ENCODE measurements at regions not wholly inside any gene's neighbourhood (a gene's known extent, or its start where the extent isn't known, plus 50 kb on each side); places are given as distances from the start of the nearest gene placed in this dataset.
"Not testable (repeated sequence)": the region's sequence is repeated elsewhere in the genome, so short reads cannot be mapped to it uniquely, and the experiment has no call there.

DNA sequence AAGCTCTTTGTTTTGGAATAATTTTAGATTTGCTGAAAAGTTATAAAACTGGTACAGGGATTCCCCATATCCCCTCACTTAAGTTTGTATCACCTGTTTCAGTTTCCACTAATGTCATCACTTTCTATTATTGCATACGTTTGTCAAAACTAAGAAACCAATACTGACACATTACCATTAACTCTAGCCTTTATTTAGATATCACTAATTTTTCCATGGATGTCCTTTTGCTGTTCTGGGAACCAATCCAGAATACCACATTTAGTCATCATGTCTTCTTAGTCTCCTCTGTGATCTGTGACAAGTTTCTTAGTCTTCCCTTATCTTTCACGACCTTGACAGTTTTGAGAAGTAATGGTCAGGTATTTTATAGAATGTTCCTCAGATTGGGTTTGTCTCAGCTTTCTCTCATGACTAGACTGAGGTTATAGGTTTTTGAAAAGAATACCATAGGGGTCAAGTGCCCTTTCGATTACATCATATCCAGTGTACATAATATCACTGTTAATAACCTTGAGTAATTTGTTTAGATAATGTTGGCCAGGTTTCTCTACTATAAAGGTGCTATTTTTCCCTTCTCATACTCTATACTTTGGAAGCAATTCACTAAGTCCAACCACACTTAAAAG lies 51.9 kb upstream of the NMUR2 start:
- no peak for DNase-seq

DNA sequence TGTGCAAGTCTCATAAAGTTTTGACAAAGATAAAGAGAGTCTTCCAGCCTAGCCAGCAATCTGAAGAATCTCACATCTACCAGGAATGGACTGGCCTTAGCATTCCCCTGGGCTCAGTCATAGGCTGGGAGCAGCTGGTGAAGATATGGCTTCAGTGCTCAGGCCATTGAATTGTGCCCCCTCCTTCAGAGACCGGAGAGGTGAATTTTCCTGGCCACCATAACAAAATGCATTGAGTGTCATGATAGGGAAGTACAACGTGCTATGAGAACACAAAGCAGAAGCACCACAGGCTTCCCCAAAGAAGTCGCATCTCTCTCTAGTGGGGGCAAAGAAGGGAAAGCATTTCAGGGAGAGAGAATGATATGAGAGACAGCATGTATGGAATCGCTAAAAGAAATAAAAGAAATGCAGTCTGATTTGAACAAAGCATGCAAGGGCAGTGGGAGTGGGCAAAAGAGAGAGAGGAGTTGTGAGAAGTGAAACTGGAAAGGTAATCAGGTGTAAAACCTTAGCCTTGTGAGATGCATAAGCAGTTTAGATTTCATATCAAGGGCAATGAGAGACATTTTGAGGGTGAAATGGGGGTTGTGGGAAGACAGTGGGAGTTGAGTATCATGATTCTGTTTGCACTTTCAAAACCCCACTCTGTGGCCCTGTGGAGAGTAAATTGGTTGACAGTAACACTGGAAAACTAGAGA lies 57.1 kb upstream of the NMUR2 start:
- DNase-seq, result no peak

DNA sequence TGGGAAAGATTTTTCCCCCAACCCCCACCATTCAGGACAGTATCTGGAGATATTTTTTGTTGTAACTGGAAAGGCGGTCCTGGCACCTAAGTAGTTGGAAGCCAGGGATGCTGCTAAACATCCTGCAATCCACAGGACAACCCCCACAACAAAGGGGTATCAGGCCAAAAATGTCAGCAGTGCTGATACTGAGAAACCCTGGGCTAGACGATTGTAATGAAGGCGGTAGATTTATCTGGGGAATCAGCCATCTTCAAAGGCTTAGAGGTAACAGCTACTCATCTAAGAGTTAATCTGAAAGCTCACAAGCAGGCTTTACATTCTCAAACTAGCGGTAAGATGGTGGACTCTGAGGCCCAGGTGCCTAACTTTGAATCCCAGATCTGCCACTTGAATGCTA lies 59.0 kb upstream of the NMUR2 start:
- no peak for DNase-seq

DNA sequence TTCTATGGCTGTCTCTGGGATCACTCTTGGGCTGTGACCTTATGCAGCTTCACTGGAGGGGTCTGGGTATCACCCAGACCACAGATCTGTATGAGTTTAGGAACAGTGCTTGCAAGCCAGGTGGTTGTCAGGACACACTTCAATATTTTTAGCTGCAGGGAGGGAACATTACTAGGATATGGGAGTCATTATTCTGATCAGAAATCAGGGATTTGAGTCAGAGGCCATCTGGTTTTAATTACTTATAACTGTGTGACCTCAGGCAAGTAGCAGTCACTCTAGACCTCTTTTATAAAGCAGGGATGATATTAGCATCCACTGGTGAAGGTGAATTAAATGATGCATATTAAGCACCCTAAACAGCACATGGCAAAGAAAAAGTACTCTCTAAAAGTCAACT lies 60.1 kb upstream of the NMUR2 start:
- no peak for DNase-seq

DNA sequence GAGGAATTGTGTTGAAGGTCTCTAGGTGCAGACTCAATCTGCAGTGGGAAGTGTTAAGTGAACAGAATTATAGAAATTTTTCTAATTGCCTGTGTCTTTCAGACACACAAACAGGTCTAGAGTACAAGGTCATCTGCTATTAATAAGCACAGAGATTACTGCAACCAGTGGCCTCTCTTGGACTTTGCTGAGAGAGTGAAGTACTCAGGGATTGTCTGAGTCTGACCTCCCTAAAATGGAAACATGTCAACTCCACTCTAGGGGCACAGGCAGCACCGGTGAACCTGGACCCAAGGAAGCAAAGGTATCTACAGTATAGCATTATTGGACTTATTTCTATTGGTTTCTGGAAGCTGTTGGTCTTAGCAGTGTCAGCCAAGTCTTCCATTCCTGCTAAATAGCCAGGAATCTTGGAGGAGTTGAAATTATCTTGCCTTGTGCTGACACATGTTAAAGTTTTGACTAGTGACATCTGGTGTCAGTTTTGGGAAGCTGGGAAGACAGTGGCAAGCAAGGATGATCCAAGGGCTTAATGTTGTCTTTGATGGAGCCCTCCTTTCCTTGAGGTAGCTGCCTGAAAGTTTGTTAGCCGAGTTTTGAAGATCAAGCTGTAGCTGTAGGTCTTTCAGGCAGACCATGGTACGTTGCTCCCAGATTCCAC lies 61.1 kb upstream of the NMUR2 start:
- DNase-seq, result no peak

DNA sequence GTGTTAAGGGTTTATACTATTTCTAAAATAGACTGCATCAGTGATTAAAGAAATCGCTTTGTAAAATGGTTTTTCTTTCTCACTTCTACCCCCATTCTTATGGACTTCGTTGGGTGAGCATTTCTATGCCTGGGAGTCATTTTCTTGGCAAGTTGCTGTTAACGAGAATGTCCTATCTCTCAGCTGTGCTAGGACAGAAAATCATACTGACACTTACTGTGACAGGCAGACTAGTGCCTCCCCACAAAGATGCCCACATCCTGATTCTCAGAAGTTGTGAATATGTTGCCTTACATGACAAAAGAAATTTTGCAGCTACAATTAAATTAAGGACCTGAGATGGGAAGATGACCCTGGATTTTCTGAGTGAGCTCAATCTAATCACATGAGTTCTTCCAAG lies 65.1 kb upstream of the NMUR2 start:
- no peak for DNase-seq

DNA sequence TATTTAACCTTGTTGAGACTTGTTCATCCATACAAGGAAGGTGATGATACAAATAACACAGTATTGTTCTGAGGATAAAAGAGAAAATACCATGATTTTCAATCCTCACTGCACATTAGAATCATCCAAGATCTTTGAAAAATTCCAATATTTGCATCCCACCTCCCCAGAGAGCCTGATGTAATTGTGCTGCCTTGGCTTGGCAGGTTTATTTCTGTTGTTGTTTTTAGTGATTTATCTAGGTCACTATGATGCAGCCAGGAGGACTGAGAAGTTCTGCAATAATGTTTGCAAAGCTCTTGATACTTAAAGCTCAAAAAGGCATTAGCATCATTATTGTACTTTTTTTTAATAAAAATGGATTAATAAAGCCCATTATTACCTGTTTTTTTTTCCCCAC lies 67.0 kb upstream of the NMUR2 start:
- DNase-seq, result no peak

DNA sequence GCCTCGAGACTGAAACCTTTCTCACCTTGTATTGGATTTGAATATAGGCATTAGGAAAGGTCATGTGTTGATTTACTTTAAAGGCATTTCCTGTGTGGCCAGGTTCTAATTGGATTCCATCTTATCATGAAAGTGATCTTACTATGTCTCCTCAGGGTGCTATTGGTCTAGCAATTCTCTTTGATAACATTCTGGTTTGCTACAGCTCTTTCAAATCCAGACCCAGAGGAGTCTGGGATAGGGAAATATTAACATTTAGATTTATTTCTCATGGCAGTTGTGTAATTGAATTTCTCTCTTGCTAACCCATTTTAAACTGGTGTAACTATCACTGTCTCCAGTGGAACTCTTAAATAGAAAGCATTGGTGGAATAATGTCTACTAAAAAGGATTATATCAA lies 69.9 kb upstream of the NMUR2 start:
- no peak for DNase-seq

DNA sequence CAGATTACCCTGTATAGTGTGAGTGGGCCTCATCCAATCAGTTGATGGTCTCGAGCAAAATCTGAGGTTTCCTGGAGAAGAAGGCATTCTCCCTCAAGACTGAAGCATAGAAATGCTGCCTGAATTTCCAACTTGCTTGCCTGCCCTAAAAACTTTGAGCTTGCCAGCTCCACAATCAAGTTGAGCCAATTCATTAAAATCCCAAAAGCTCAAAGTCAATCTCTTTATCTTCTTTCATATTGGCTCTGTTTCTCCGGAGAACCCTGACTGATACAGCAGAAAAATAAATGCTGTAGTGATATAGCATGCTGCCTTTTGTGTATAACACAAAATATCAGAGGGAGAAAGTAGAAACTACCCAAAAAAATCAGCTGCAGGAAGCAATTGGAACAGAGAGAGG lies 72.5 kb upstream of the NMUR2 start:
- no peak for DNase-seq

DNA sequence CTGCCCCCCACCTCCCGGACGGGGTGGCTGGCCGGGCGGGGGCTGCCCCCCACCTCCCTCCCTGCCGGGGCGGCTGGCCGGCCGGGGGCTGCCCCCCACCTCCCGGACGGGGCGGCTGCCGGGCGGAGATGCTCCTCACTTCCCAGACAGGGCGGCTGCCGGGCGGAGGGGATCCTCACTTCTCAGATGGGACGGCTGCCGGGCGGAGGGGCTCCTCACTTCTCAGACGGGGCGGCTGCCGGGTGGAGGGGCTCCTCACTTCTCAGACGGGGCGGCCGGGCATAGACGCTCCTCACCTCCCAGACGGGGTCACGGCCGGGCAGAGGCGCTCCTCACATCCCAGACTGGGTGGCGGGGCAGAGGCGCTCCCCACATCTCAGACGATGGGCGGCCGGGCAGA lies 74.8 kb upstream of the NMUR2 start:
- DNase-seq, result not testable (repeated sequence)

DNA sequence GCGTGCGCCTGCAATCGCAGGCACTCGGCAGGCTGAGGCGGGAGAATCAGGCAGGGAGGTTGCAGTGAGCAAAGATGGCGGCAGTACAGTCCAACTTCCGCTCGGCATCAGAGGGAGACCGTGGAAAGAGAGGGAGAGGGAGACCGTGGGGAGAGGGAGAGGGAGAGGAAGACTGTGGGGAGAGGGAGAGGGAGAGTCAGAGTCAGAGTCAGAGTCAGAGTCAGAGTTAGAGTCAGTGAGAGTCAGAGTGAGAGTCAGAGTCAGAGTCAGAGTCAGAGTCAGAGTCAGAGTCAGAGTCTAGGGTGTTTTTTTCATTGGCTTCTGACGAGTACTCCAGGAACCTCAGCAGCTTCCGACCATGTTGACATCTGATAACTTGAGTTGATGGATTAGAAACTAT lies 75.6 kb upstream of the NMUR2 start:
- not testable (repeated sequence) for DNase-seq

DNA sequence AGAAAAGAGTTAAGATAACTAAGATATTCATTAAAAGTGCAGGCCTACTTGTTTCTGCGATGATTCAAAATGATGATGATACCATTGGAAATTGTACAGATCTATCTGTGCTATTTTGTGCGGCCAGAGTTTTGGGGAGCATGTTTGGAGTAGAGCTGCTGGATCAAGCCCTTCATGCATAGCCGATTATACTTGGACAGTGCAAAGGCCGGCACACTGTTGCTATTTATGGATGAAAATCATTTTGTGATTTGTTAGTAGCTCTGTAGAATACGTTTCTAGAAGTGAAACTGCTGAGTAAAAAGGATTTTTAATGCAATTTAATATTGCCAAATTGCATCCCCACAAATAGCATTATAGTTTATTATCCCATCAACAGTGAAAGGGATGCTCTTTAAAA lies 82.1 kb upstream of the NMUR2 start:
- no peak for DNase-seq

DNA sequence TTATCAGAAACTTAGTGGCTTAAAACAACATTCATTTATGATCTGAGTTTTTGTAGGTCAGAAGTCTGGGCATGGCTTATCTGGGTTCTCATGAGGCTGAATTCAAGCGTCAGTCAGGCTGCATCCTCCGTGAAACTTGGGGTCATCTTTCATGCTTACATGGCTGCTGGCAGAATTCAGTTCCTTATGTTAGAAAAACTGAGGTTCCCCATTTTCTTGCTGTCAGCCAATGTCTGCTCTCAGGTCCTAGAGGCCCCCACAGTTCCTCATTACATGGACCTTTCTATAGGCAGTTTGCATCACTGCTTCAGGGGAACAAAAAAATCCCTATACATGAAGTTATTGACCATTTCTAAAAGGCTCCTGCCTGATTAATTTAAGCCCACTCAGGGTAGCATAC lies 83.8 kb upstream of the NMUR2 start:
- no peak for DNase-seq

DNA sequence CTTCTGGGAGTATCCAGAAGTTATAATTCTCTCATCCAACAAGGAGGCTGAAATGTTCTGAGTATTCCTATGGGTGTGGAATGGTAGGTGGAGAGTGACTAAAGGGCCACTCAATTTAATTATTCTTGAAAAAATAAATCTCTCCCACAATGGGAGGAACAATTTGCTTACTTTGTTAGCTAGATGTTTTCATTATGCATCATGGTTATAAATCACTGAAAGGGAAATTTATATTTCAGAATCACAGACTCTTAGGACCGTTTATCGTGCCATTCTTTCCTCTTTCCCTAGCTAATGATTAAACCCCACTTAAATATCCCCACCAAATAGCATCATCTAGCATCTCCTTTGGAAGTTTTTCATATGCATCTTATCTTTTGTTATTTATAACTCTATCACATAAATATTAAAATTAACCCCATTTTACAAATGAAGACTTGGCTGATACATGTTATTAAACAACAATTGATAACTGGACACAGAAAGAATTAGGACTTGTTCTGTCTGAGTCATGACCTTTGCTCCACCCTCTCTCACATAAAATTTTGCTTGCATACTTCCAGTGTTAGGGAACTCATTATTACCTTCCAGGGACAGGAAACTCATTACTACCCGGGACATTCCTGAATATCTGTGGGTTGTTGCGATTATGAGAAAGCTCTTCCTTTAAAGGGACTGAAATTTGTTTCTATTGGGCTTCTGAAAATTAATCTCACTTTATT lies 94.9 kb upstream of the NMUR2 start:
- no peak for DNase-seq

DNA sequence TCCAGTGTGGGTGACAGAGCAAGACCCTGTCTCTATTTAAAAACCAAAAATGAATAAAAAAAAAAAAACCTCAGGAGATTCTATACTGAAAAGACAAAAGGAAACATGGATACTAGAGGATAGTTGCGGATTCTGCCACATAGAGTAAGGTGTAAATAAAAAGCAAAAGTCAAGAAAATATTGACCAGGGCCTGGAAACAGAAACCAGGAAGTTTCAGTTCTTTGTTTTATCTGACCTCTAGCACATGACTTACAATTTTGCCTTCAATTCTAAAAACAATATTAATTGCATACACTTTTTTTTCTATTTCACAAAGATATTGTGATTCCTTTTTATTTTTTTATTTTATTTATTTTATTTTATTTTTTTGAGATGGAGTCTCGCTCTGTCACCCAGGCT lies 96.2 kb upstream of the NMUR2 start:
- DNase-seq, result no peak

DNA sequence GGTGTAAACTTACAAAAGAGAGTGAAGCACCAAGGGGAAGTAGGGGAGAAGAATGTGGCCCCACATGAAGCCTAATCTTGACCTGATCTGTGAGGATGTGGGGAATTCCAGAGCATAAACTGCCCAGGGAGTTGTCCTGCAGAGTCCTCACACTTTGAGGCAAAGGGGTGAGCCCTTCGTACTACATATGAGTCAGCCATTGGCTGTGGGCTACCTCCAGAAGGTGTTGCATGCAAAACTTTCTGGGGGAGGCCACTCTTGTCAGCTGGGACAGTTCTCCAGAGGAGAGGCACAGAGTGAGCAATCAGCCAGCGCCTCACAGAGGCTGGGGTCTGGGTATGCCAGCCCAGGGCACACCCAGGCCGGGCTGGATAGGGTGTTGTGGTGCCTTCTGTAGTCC lies 98.1 kb upstream of the NMUR2 start:
- no peak for DNase-seq

DNA sequence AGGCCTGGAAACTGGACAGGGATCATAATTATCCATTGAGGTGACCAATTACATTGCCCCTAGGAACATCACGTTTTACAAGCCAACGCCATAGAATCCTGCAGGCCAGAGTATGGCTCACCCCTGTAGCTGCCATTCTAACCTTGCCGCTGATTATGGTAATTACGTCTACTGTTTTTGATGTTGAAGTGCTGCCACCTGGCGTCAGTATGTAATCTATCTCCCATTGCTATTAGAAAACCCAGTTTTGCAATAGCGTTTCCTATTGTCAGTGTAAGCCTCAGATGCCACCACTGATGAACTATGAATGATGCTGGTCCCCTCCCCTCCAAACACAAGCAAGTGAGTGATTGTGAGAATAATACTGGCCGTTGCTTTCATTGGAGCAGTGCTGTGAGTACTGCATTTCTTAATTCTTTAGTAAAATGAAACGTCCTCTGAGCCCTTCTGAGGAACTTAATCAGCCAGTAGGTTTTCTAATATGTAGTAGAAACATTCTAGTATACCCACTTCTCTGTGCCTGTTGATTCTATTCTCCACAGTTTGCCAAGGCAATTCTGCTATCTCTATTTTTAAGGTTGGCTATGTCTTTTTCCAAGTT lies 100.5 kb upstream of the NMUR2 start:
- peak; percentile 69 for DNase-seq

DNA sequence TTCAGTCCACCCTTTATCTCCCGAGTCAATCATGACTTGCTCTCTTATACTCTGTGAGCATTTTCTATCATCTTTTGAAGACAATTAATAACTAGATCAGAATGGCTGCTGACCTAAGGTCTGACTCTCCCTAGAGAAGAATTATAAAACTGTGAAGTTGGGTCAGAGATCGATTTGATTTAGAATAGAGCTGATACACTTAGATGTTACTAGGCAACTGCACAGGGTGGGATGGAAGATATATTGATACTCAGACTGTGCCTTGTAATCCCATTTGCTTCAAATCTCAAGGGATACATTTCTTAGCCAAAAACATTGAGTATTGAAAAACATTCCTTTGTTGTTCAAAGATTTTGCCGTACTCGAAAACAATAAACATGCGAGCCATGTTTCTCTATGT lies 106.0 kb upstream of the NMUR2 start:
- DNase-seq, result no peak

DNA sequence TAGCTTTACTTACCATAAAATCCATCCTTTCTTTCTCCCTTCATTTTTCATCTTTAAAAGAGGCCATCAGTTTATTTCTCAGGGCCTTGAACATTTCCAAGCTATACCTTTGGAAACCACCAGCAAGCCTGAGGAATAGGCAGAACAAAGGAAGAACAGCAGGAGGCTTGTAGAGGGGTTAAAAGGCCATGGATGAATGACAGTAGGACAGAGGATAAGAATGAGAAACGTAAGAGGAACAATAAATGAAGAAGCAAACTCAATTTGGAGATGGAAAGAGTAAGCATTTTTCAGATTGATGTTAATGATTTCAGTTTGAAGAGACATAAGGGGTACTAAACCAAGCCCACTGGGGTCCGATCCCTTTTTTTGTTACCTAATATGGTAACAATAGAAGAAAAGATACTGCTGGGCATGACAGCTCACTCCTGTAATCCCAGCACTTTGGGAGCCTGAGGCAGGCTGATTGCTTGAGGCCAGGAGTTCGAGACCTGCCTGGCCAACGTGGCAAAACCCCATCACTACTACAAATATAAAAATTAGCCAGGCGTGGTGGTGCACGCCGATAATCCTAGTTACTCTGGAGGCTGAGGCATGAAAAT lies 106.6 kb upstream of the NMUR2 start:
- no peak for DNase-seq

DNA sequence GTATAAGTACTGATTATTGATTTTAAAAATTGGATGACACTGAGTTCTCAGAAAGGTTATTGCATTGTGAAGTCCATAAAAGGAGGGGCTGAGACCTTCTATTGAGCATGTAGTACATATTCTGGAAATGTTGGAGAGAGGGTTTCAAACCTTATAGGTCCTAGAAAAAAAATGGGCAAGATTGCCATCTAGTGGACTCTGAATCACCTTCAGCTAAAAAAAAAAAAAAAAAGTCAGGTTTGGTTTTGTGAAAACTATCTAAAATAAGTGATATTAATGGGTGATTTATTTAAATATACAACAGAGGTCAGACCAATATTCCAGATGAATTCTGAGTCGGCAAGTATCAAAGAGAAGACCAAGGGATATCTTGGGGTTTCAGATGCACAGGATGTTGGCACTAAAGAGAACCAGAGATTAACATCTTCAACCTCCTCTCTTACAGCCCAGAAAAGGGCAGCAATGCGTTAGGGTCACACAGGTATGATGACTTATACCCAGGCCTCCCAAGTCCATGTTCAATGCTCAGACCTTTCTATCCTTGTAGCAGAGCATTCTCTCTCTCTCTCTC lies 109.8 kb upstream of the NMUR2 start:
- DNase-seq, result peak; percentile 34

DNA sequence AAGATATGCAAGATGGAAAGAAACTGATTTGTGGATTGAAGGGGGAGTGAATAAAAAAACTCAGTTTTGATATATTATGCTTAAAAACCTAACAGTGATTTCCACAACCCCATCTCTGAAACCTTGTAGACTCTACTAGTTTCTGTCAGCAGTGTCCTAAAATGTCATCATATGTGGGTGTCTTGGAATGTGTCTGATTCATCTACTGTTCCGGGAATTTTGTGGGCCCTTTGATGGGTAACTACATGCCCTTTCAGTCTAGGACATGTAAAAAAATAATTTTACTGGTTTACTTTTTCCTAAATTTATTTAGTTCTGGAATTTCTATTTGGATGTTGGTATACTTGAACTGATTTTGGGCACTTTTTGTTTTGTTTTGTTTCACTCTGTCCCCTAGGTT lies 118.9 kb upstream of the NMUR2 start:
- no peak for DNase-seq

DNA sequence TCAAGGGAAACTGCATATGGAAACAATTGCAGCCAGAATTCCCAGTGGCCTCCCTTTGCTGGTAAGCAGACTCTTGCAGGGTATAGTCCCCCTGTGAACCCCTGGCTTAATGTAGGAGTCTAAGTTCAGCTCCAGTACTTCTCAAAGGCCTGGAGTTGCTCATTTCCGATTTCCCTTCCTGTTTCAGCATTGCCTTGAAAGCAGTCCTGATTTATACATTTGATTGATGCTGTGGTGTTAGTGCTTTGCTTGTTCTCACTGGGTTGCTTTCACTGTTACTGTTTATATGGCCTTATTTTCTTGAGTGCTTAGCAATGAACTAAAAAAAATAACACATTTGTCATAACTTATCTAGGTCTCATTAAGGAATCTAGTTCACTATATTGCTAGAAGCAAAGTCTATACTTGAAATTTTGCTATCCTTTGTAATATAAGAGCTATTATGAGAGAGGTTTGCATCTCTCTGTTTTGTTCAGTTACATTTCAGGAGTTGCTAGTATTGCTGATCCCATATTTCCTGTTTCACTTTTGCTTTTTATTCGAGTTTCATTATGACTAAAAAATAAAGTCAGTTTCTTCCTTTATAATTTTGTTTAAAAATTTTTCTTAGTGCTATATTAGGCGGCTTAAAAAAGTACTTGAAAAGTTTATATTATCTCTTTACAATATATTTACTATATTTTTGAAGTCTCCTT lies 122.4 kb upstream of the NMUR2 start:
- no peak for DNase-seq
